Skin of body (tissue), 1 donor: ENCODE measurements at regions not wholly inside any gene's neighbourhood (a gene's known extent, or its start where the extent isn't known, plus 50 kb on each side); places are given as distances from the start of the nearest gene placed in this dataset.
A peak's percentile ranks its signal among the peaks of the same experiment; 100 is the strongest.

ENCODE experiments used
- DNase-seq: peaks from one replicate; lab custom pipeline; 2025; lab: John Stamatoyannopoulos, UW

DNA sequence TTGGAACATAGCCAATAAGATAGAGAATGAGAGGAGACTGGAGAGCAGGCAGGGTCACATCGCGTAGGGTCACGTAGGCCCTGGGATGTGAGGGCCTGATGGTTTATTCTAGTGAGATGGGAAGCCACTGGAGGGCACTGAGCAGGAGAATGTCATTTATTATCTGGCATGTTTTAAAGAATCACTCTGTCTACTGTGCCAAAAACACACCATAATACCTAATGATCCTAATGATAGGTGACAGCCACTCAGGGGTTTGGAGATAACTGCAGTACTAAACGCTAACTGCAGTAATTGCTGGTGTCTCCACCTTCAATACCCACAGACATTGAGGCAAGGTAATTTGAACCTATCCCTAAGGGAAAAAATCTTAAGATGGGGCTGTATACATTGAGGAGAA lies 185.4 kb downstream of the TTLL7 start:
- DNase-seq: no peak

- peak; percentile 29 for DNase-seq
Measured at GRCh38 chr1:83810144-83810543, 188.8 kb downstream of the TTLL7 start.

DNA sequence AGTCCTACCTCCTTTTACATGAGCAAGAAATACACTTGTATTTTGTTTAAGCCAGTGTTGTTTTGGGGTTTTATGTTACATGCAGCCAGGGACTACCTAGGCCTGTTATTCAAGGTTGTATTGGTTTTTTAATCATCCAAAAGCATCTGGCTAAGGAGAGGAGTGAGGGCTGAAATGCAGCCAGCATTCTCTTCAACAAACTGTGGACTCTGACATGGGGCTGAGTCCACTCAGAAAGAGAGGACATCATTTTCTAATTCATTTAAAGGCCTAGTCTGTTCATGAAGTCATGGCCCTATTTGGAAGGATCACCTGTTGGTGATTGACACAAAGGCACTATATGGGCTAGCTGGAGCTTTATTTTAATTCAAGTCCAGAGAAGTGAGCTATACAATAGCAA lies 190.4 kb downstream of the TTLL7 start:
- DNase-seq: no peak

GRCh38 chr1:83807821-83808220 lies 191.1 kb downstream of the TTLL7 start:
- DNase-seq: no peak

DNA sequence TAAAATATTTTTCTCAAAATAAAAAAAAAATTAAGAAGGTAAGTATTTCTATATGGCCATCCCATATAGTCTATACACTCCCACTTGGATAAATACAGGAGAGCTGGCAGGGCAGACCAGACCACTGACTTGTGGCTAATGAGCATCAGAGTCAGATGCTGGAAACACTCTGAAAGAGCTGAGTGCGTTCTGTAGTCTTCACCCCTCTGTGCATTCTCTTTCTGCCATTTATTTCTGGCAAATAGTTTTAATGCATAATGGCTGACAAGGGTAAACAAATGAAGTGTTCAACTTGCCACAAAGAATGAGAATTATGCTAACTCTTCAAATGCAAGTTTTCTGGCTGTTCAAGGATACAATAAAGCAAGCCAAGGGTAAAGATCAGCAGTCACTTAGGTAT lies 191.7 kb downstream of the TTLL7 start:
- no peak for DNase-seq

DNA sequence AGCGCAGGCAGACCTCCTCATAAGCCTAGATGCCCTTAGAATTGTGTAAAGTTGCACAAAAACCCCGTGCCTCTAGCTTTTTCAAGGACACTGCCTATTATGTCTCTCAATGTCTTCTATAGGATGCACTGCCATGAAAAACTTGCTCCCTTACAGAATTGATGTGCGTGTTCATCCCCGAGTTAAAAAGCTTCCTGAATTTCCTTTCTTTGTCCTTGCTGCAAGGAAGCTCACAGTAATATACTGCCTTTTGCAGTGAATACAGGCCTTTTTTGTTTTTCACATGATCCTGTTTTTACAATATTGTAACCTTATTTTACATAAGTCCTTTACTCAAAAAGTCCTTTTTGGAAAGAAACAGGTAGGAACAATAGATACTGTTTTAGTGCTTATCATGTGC lies 193.0 kb downstream of the TTLL7 start:
- DNase-seq: no peak

- peak; percentile 28 for DNase-seq
Measured at GRCh38 chr1:83802460-83803152, 196.3 kb downstream of the TTLL7 start.

GRCh38 chr1:83802023-83802422 lies 196.9 kb downstream of the TTLL7 start:
- no peak for DNase-seq

DNA sequence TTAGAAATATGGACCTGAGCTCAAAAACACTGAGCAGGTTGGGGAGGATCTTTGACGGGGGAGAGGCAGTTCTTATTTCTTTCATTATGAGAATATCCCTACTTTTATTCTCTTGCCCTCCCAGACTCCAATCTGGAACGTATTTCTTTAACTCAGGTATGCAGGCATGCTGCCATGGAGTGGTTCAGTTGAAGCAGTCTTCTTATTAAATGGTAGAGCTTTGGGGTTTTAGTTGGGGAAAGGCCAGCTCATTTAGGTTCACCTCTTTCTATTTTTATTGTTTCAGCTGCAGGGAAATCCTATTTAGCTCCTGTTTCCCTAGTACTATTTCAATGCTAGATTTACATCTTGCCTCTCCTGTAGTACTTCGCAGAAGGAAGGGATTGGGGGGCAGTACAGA lies 198.9 kb downstream of the TTLL7 start:
- DNase-seq: no peak

- DNase-seq: peak; percentile 16
Measured at GRCh38 chr1:83799594-83799993, 199.3 kb downstream of the TTLL7 start.

GRCh38 chr1:83798965-83799364 lies 200.0 kb downstream of the TTLL7 start:
- DNase-seq: no peak

DNA sequence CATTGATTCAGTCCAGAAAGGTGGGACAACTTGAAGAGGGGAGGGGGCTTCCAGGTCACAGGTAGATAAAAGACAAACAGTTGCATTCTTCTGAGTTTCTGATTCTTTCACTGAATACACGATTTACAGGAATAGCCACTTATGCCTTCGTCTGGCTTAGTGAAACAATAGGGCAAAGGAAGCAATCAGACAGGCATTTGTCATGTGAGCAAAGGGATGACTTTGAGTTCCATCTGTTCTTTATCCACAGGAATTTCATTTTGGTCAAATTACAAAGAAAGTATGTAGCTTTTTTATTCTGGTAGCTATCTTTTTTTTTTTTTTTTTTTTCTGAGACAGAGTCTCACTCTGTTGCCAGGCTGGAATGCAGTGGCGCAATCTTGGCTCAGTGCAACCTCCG lies 202.5 kb downstream of the TTLL7 start:
- no peak for DNase-seq

- DNase-seq: no peak
Measured at GRCh38 chr1:83794384-83794783, 204.5 kb downstream of the TTLL7 start.

- DNase-seq: no peak
Measured at GRCh38 chr1:83791821-83792437, 207.0 kb downstream of the TTLL7 start.

- no peak for DNase-seq
Measured at GRCh38 chr1:83790446-83790845, 208.5 kb downstream of the TTLL7 start.

DNA sequence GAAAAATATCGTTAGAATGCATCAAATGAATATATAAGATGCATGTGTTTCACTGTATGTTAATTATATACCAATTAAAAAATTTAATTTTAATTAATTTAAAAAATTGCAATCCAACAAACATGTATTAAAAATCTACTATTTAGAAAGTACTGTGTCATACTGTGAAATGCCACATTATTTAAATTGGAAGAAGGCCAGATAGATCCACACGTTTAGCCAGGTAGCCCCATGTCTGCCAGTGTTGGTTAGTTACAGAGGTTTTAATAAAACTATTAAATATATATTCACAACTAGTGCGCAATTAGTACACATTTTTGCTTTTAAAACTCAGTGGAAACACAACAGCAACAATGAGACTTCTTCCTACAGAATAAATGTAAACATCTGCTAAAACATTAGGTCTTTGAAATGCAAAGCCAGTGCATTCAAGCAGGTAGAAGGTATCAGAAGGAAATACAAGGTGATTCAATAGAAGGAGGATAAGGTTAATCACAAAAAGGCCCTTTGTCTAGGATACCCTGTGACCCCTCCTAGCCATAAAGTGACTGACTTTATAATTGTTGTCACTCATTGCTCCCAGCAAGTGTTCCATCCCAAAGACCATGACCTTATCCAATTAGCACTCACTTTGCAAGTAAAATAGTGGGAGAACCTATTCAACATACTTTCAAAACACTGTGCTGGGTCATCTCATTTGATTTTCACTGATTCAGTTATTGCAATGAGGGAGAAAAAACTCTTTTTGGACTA lies 211.5 kb downstream of the TTLL7 start:
- DNase-seq: no peak

DNA sequence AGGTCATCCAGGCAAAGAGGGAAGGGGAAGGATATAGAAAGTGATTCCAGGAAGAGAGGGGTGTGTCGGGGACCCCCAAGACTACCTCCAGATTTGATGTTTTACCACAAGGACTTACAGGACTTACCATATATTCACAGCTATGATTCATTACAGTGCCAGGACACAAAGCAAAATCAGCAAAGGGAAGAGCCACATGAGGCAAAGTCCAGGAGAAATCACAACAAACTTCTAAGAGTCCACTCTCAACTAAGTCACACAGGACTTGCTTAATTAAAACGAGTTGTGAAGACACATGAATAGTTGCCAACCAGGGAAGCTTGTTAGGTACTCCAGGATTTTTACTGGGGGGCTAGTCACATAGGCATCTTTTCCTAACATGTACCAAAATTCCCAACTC lies 217.3 kb downstream of the TTLL7 start:
- no peak for DNase-seq

GRCh38 chr1:83779565-83779964 lies 219.4 kb downstream of the TTLL7 start:
- no peak for DNase-seq

DNA sequence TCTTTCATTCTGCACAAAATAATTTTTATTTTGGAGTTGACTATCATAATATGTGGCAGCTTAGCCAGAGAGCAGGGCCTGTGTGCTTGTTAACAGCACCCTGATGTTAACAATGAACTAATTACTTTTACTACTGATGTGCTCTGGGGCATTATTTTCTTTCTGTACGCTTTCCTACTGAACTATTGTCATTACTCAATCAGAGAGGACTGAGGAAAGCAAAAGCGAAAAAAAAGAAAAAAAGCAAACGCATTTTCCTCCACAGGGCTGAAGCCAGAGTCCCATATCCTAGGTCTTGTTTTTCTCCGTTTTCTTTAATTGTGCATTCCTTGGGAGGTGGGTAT lies 221.2 kb downstream of the TTLL7 start:
- no peak for DNase-seq

DNA sequence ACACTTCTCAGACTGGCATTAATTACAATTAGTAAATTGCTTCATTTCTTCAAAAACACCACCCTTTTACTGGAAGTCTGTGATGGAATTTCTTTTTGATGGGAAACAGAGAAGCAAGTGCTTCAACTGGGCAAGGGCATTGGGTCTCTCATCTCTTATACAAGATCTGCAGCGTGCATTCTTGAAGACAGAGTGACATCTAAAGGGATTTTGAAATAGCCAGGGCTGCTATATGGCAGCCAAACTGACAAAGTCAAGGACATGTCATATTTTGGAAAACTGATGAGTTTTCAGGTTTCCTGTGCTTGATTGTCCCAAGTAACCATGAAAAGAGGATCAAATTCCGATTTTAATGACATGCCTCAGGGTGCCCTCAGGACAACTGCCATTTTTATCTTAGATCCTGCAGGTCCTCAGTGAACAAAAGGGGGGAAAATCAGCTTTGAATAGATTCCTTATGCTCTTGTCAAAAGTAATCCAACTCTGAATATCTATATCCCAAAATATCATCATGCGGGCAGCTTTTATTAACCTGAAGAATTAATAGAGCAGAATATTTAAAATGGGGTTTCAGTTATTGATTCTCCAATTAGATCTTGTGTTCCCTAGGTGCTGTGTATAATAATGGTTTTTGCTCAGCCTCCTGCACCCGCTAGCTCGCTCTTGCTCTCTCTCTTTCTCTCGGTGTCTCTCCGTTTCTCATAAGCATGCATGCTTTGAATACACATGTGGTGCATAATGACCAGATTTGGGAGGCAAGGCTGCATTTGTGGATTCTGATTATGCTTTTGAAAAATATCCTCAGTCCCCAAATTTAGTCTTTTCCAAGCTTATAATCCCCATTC lies 221.8 kb downstream of the TTLL7 start:
- no peak for DNase-seq

DNA sequence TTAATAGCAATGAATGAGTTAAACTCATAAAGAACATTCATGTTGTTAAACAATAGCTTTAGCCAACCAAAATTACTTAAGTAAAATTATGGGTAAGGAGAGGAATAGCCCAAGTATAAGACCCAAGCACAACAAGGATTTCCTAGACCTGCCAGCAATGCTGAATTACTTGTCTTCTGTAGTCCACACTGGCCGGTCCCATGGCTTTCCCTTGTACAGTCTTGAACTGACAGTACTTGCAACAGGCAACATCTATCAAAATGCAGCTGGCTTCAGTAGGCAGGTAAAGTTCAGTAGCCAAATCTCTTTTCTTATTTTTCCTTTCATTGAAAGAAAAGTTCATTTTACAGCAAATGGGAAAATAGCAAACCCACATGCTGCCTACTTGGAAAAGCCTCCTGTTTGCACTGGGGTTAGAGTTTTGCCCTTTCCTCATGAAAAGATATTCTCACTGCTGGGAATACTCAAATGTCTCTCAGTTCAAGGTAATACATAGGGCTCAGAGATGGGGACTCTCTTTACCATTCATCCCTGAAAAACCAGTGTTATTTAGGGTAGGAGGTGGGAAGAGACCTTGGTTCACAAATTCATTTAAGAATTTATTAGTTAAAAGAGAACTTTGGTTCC lies 222.8 kb downstream of the TTLL7 start:
- no peak for DNase-seq

DNA sequence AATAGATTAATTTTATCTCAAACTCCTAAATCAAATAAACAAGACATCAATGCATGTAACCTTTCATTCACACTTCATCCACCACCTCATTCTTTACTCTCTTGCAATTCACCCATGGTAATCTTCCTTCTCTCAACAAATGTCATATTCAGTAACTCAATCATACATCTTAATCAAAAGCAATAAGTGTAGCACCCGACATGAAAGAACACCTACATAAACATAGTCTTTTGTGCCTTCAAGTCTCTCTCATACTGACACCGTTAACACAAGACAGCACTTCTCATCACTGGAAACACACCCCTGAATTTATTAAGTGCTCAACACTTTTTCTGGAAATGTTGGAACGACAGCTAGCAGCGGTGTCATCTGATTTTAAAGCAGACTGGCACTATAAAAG lies 225.9 kb downstream of the TTLL7 start:
- DNase-seq: no peak
